OCI-LY1 (cell line): ENCODE measurements at regions not wholly inside any gene's neighbourhood (a gene's known extent, or its start where the extent isn't known, plus 50 kb on each side); places are given as distances from the start of the nearest gene placed in this dataset.

Experiments used
- H2AFZ ChIP-seq: fragments of 200-600 bp; sonication (generic), shearing (Covaris generic); 2 replicates; pipeline ENCODE4 v1.6.0; 2014; ENCODE audit warnings: antibody characterized with exemption, mild to moderate bottlenecking, low read length
- H3F3A ChIP-seq: fragments of 200-600 bp; sonication (generic), shearing (Covaris generic); 2 replicates; pipeline ENCODE4 v1.6.0; 2014; ENCODE audit warnings: mild to moderate bottlenecking, antibody characterized with exemption, low read length, moderate library complexity; ENCODE audit not compliant: insufficient read depth
- H3K27ac ChIP-seq: fragments of 200-600 bp; sonication (generic); 2 replicates; pipeline ENCODE4 v1.5.1; 2014; ENCODE audit warnings: low read length, mixed run types, mild to moderate bottlenecking, low read depth; ENCODE audit not compliant: poor library complexity, severe bottlenecking
- H3K27me3 ChIP-seq: fragments of 200-600 bp; sonication (generic); 2 replicates; pipeline ENCODE4 v1.6.0; 2014; ENCODE audit warnings: antibody characterized with exemption, mild to moderate bottlenecking, low read length, moderate library complexity; ENCODE audit not compliant: insufficient read depth
- H3K36me3 ChIP-seq: fragments of 200-600 bp; sonication (generic); 2 replicates; pipeline ENCODE4 v1.6.1; 2014; ENCODE audit warnings: mild to moderate bottlenecking, antibody characterized with exemption, low read length, moderate library complexity, mixed read lengths; ENCODE audit not compliant: insufficient read depth
- H3K4me1 ChIP-seq: fragments of 200-600 bp; sonication (generic); 2 replicates; pipeline ENCODE4 v1.5.1; 2014; ENCODE audit warnings: mild to moderate bottlenecking, low read length, moderate library complexity; ENCODE audit not compliant: insufficient read depth, severe bottlenecking
- H3K4me2 ChIP-seq: fragments of 200-600 bp; sonication (generic), shearing (Covaris generic); 2 replicates; pipeline ENCODE4 v1.6.1; 2014; ENCODE audit warnings: low read length
- H3K4me3 ChIP-seq: fragments of 200-600 bp; sonication (generic); 2 replicates; pipeline ENCODE4 v1.5.1; 2014; ENCODE audit warnings: low read length, low read depth, mild to moderate bottlenecking, mixed read lengths; ENCODE audit not compliant: poor library complexity, severe bottlenecking
- H3K79me2 ChIP-seq: fragments of 200-600 bp; shearing (Covaris generic); 2 replicates; pipeline ENCODE4 v1.6.1; 2016; ENCODE audit warnings: mixed run types, low read length, mixed read lengths; ENCODE audit not compliant: insufficient read depth
- H3K9ac ChIP-seq: fragments of 200-600 bp; sonication (generic), shearing (Covaris generic); 2 replicates; pipeline ENCODE4 v1.6.1; 2014; ENCODE audit warnings: mild to moderate bottlenecking, low read length, mixed read lengths
- H3K9me2 ChIP-seq: fragments of 200-600 bp; sonication (generic), shearing (Covaris generic); 2 replicates; pipeline ENCODE4 v1.6.1; 2014; ENCODE audit warnings: low read depth, mild to moderate bottlenecking, low read length, mixed read lengths
- H3K9me3 ChIP-seq: fragments of 200-600 bp; shearing (Covaris generic); 2 replicates; pipeline ENCODE4 v1.6.1; 2014; ENCODE audit warnings: low read length, mixed read lengths
- H4K20me1 ChIP-seq: fragments of 200-600 bp; sonication (generic), shearing (Covaris generic); 2 replicates; pipeline ENCODE4 v1.6.0; 2016; ENCODE audit warnings: mild to moderate bottlenecking, low read length; ENCODE audit not compliant: insufficient read depth
- EZH2 ChIP-seq: fragments of 200-600 bp; sonication (generic), shearing (Covaris generic); IDR thresholded peaks from 2 replicates; pipeline ENCODE4 v1.8.0; 2017; ENCODE audit warnings: borderline replicate concordance, mixed run types, mild to moderate bottlenecking, antibody characterized with exemption, low read length, moderate library complexity, mixed read lengths
- TF ChIP-seq, protein P1 (sequence below): fragments of 200-600 bp; sonication (generic), shearing (Covaris generic); IDR thresholded peaks from 2 replicates; pipeline ENCODE4 v1.5.1; 2017; ENCODE audit warnings: mild to moderate bottlenecking, antibody characterized with exemption, low read length, moderate library complexity, mixed read lengths

DNA sequence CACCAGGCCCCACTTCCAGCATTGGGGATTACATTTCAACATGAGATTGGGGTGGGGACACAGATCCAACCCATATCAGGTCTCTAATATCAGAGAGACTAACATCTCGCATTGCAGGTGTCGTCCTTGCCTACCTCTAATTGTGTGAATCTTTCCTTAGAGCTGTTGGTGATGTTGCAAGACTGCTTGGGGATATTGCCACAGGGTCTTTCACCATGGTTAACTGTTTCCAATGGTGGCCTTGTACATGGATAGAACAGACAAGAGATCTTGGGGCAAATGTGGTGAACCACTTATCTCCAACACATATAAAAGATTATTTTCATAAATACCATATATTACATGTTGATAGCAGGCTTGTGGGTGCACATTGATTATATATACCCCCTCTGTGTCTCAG is 270.3 kb upstream of the LINC00305 start:
- Histone ChIP-seq H4K20me1 (no peaks in the 10 kb centered on the region), H3K9ac (no peak overlapping the region), H3K9me3 (no peaks in the 10 kb centered on the region), H3K79me2 (no peaks in the 10 kb centered on the region), H3K27ac (no peak overlapping the region), H3K4me1 (no peaks in the 10 kb centered on the region), H2AFZ (no peak overlapping the region), H3K9me2 (no peaks in the 10 kb centered on the region), H3F3A (no peaks in the 10 kb centered on the region), H3K4me2 (no peak overlapping the region), H3K4me3 (no peak overlapping the region), H3K27me3 (no peaks in the 10 kb centered on the region), H3K36me3 (no peaks in the 10 kb centered on the region)
- TF ChIP-seq EZH2: no peak
- TF ChIP-seq, protein P1, sequence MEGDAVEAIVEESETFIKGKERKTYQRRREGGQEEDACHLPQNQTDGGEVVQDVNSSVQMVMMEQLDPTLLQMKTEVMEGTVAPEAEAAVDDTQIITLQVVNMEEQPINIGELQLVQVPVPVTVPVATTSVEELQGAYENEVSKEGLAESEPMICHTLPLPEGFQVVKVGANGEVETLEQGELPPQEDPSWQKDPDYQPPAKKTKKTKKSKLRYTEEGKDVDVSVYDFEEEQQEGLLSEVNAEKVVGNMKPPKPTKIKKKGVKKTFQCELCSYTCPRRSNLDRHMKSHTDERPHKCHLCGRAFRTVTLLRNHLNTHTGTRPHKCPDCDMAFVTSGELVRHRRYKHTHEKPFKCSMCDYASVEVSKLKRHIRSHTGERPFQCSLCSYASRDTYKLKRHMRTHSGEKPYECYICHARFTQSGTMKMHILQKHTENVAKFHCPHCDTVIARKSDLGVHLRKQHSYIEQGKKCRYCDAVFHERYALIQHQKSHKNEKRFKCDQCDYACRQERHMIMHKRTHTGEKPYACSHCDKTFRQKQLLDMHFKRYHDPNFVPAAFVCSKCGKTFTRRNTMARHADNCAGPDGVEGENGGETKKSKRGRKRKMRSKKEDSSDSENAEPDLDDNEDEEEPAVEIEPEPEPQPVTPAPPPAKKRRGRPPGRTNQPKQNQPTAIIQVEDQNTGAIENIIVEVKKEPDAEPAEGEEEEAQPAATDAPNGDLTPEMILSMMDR: no peak

DNA sequence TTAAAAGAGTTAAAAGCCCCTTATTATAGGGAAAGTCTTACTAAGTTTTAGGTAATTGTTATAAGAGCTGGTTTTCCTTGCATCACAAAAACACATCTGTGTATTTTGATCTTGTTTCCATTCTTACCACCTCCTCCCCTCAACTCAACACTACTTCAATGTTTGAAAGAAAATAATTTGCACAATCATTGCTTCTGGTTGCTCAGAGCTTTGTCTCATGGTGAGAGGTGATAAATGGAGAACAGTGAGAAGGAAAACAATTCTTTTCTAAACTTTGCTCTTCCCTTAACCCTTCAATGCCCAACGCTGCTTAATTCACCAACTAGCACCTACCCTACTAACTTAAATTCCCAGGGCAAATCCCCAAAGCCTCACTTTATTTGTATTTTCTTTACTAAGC is 268.1 kb upstream of the LINC00305 start:
- no peak overlapping the region for H2AFZ ChIP-seq
- H3K9me2 ChIP-seq: no peaks in the 10 kb centered on the region
- H3K4me1 ChIP-seq: no peaks in the 10 kb centered on the region
- no peaks in the 10 kb centered on the region for H3K79me2 ChIP-seq
- H3K36me3 ChIP-seq: no peaks in the 10 kb centered on the region
- no peak for TF ChIP-seq EZH2
- TF ChIP-seq, protein P1: no peak
- H3K4me2 ChIP-seq: no peak overlapping the region
- H3F3A ChIP-seq: no peaks in the 10 kb centered on the region
- no peak overlapping the region for H3K27ac ChIP-seq
- no peaks in the 10 kb centered on the region for H3K27me3 ChIP-seq
- H3K4me3 ChIP-seq: no peak overlapping the region
- no peak overlapping the region for H3K9ac ChIP-seq
- no peaks in the 10 kb centered on the region for H3K9me3 ChIP-seq
- H4K20me1 ChIP-seq: no peaks in the 10 kb centered on the region

DNA sequence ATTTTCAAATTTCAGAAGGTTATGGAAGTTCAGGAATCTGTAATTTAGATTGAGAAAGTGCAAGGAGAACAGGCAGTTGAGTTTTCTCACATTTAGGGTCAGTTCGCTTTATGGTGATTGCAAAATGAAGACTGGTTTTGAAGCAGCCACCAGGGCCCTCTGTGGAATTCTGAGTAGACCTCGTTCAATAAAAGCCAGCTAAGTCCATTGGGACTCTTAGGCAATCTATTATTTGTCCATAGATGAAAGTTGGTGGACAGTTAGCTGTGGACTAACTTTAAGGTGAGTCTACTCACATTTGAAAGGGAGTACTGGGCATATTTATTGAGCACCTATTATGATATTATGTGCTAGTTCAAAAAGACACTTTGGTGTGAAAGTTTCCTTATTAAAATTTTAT is 266.3 kb upstream of the LINC00305 start:
- no peak overlapping the region for H2AFZ ChIP-seq
- no peaks in the 10 kb centered on the region for H3K9me3 ChIP-seq
- no peaks in the 10 kb centered on the region for H3K36me3 ChIP-seq
- H3K27me3 ChIP-seq: no peaks in the 10 kb centered on the region
- H3K9me2 ChIP-seq: no peaks in the 10 kb centered on the region
- H3K4me3 ChIP-seq: no peak overlapping the region
- H3K4me1 ChIP-seq: no peaks in the 10 kb centered on the region
- H3K79me2 ChIP-seq: no peaks in the 10 kb centered on the region
- no peak overlapping the region for H3K27ac ChIP-seq
- no peak overlapping the region for H3K4me2 ChIP-seq
- no peak for TF ChIP-seq EZH2
- TF ChIP-seq, protein P1: no peak
- no peaks in the 10 kb centered on the region for H3F3A ChIP-seq
- no peak overlapping the region for H3K9ac ChIP-seq
- H4K20me1 ChIP-seq: no peaks in the 10 kb centered on the region
